ENCODE measurements at regions not wholly inside any gene's neighbourhood (a gene's known extent, or its start where the extent isn't known, plus 50 kb on each side); places are given as distances from the start of the nearest gene placed in this dataset.
"Not testable (repeated sequence)": the region's sequence is repeated elsewhere in the genome, so short reads cannot be mapped to it uniquely, and the experiment has no call there.

DNA sequence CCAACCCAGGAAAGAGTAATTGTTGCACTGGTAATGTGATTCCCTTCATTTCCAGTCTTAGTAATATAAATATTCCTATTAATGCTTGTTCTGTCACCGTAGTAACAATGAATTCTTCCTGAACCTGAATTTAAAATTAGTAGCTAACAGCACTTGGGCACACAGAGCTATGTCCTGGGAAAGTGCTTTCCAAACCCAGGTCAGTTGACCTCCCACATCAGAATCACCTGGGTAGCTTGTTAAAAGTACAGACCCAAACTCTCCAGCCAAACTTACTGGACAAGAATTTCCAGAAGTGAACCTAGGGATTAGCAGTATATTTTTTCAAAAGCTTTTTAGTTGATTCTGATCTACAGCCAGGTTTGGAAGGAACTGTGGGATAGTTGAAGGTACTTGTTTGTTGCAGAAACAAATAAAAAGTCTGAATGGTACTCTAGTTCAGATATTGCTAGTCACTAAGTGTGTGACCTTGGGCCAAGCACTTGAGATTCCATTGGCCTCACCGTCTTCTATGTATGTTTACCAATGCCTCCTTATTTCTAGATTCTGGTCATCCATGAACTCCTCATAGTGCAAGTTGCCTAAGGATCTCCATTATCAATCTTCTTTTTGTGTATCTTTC is 192.9 kb upstream of the CNKSR2 start:
- TF ChIP-seq EZH2phosphoT487 (IDR thresholded peaks at IDR 0.05; ENCODE audit: insufficient read depth, low read depth) (no peak), EZH2 (IDR thresholded peaks at IDR 0.05; ENCODE audit: insufficient read depth, poor library complexity, severe bottlenecking) (no peak)
- no peaks in the 10 kb centered on the region for H3K9me3 ChIP-seq (ENCODE audit: low read depth)
- H3K27ac ChIP-seq, result no peak overlapping the region
- DNase-seq, result no peak
- no peaks in the 10 kb centered on the region for H3K27me3 ChIP-seq (replicated peaks; ENCODE audit: insufficient read depth)
- H3K36me3 ChIP-seq (ENCODE audit: low read depth), result no peaks in the 10 kb centered on the region
- no peaks in the 10 kb centered on the region for H4K20me1 ChIP-seq (ENCODE audit: insufficient read depth)
- peaks cover 4% of the 10 kb centered on the region; the same call in 1 of the 2 replicates for H3K4me1 ChIP-seq (ENCODE audit: insufficient read depth)
- no peak overlapping the region for H3K4me2 ChIP-seq (ENCODE audit: unreplicated experiment)
- 84 to 86% methylated on average over 2 of the region's 2 CpGs for WGBS, 2 experiments (ENCODE audit: low coverage in 1 of 2, low lambda C conversion rate in 2 of 2, missing lambda C conversion rate in 2 of 2)
- no peak overlapping the region for H3K4me3 ChIP-seq
- H2AFZ ChIP-seq, result no peak overlapping the region
- no peaks in the 10 kb centered on the region for H3K9me2 ChIP-seq (ENCODE audit: insufficient read depth)
- H3F3A ChIP-seq (ENCODE audit: insufficient read depth), result no peaks in the 10 kb centered on the region
- in situ Hi-C loops (cut with MboI), result no loop called here
- H3K79me2 ChIP-seq (ENCODE audit: insufficient read depth), result no peaks in the 10 kb centered on the region
- no peak overlapping the region for H3K9ac ChIP-seq

DNA sequence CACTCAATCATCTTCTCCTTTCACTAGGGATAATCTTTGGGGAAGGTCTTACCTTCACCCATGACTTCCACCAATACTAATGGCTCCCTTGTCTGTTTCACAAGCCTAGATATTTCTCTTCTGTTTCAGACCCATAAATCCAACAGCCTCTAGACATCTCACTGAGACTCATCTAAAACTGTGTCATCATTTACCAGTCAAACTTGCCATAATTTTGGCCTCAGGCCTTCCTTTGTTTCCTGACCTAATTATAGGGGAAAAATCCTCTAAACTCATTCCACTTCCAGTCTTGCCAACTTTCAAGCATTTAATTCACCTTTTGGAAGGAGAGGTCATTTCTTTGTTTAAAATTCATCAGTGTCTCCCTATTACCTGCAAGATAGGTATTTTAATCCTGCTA is 181.0 kb upstream of the CNKSR2 start:
- H3K79me2 ChIP-seq (ENCODE audit: insufficient read depth), result no peaks in the 10 kb centered on the region
- H4K20me1 ChIP-seq (ENCODE audit: insufficient read depth), result no peaks in the 10 kb centered on the region
- DNase-seq, result no peak
- no peaks in the 10 kb centered on the region for H3K27me3 ChIP-seq (replicated peaks; ENCODE audit: insufficient read depth)
- H3K4me3 ChIP-seq, result no peak overlapping the region
- in situ Hi-C loops (cut with MboI), result no loop called here
- H3K36me3 ChIP-seq (ENCODE audit: low read depth), result no peaks in the 10 kb centered on the region
- no peak for TF ChIP-seq EZH2 (IDR thresholded peaks at IDR 0.05; ENCODE audit: insufficient read depth, poor library complexity, severe bottlenecking)
- no peak for TF ChIP-seq EZH2phosphoT487 (IDR thresholded peaks at IDR 0.05; ENCODE audit: insufficient read depth, low read depth)
- H3K4me1 ChIP-seq (ENCODE audit: insufficient read depth), result no peaks in the 10 kb centered on the region
- H3K27ac ChIP-seq, result no peak overlapping the region
- no peaks in the 10 kb centered on the region for H3K9me2 ChIP-seq (ENCODE audit: insufficient read depth)
- H3K4me2 ChIP-seq (ENCODE audit: unreplicated experiment), result no peak overlapping the region
- H3F3A ChIP-seq (ENCODE audit: insufficient read depth), result no peaks in the 10 kb centered on the region
- H3K9ac ChIP-seq, result no peak overlapping the region
- H2AFZ ChIP-seq, result no peak overlapping the region
- H3K9me3 ChIP-seq (ENCODE audit: low read depth), result no peaks in the 10 kb centered on the region

DNA sequence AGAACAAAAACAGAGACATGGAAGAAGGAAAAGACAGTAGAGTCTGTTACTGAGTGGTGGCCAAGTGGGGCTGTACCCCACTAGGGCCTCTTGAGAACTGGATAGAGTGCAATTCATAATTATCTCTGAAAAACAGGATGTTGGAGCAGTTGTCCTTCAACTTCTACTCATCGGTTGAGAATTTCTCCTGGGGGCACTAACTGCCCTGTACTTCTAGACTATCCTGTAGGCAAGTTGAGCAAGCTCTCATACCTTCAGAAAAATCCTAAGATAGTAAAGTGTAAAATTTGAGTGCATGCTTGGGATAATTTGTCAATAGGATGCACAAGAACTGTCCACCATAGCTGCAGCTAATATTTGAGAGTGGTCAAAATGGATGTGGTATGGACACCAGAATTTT is 179.7 kb upstream of the CNKSR2 start:
- Histone ChIP-seq H3K4me1 (ENCODE audit: insufficient read depth) (no peaks in the 10 kb centered on the region), H3K27me3 (replicated peaks; ENCODE audit: insufficient read depth) (no peaks in the 10 kb centered on the region), H3F3A (ENCODE audit: insufficient read depth) (no peaks in the 10 kb centered on the region), H3K79me2 (ENCODE audit: insufficient read depth) (no peaks in the 10 kb centered on the region), H4K20me1 (ENCODE audit: insufficient read depth) (no peaks in the 10 kb centered on the region), H3K9ac (no peak overlapping the region), H3K36me3 (ENCODE audit: low read depth) (no peaks in the 10 kb centered on the region), H3K4me3 (no peak overlapping the region), H2AFZ (no peak overlapping the region), H3K4me2 (ENCODE audit: unreplicated experiment) (no peak overlapping the region), H3K9me2 (ENCODE audit: insufficient read depth) (no peaks in the 10 kb centered on the region), H3K9me3 (ENCODE audit: low read depth) (no peaks in the 10 kb centered on the region), H3K27ac (no peak overlapping the region)
- DNase-seq, result no peak
- in situ Hi-C loops (cut with MboI), result no loop called here
- WGBS, 2 experiments (ENCODE audit: low coverage in 1 of 2, low lambda C conversion rate in 2 of 2, missing lambda C conversion rate in 2 of 2), result 95 to 100% methylated on average over 1 of the region's 1 CpG
- TF ChIP-seq EZH2 (IDR thresholded peaks at IDR 0.05; ENCODE audit: insufficient read depth, poor library complexity, severe bottlenecking) (no peak), EZH2phosphoT487 (IDR thresholded peaks at IDR 0.05; ENCODE audit: insufficient read depth, low read depth) (no peak)

DNA sequence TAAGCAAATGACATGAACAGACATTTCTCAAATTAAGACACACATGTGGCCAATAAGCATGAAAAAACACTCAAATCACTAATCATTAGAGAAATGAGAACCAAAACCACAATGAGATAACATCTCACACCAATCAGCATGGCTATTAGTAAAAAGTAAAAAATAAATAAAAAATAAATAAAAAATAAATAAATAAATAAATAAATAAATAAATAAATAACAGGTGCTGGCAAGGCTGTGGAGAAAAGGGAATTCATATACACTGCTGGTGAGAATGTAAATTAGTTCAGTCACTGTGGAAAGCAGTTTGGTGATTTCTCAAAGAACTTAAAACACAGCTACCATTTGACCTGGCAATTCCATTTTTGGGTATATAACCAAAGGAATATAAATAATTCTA is 167.1 kb upstream of the CNKSR2 start:
- Histone ChIP-seq H3K9me3 (ENCODE audit: low read depth) (no peaks in the 10 kb centered on the region), H3K36me3 (ENCODE audit: low read depth) (no peaks in the 10 kb centered on the region), H3K4me1 (ENCODE audit: insufficient read depth) (no peaks in the 10 kb centered on the region), H2AFZ (no peak overlapping the region), H4K20me1 (ENCODE audit: insufficient read depth) (no peaks in the 10 kb centered on the region), H3F3A (ENCODE audit: insufficient read depth) (no peaks in the 10 kb centered on the region), H3K27ac (no peak overlapping the region), H3K9me2 (ENCODE audit: insufficient read depth) (no peaks in the 10 kb centered on the region), H3K9ac (no peak overlapping the region), H3K4me2 (ENCODE audit: unreplicated experiment) (no peak overlapping the region), H3K79me2 (ENCODE audit: insufficient read depth) (no peaks in the 10 kb centered on the region), H3K4me3 (no peak overlapping the region), H3K27me3 (replicated peaks; ENCODE audit: insufficient read depth) (no peaks in the 10 kb centered on the region)
- in situ Hi-C loops (cut with MboI), result no loop called here
- DNase-seq, result no peak
- TF ChIP-seq EZH2phosphoT487 (IDR thresholded peaks at IDR 0.05; ENCODE audit: insufficient read depth, low read depth) (no peak), EZH2 (IDR thresholded peaks at IDR 0.05; ENCODE audit: insufficient read depth, poor library complexity, severe bottlenecking) (no peak)

DNA sequence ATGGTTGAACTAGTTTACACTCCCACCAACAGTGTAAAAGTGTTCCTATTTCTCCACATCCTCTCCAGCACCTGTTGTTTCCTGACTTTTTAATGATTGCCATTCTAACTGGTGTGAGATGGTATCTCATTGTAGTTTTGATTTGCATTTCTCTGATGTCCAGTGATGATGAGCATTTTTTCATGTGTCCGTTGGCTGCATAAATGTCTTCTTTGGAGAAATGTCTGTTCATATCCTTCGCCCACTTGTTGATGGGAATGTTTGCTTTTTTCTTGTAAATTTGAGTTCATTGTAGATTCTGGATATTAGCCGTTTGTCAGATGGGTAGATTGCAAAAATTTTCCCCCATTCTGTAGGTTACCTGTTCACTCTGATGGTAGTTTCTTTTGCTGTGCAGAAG is 155.0 kb upstream of the CNKSR2 start:
- WGBS, 2 experiments (ENCODE audit: low coverage in 1 of 2, low lambda C conversion rate in 2 of 2, missing lambda C conversion rate in 2 of 2), result 42 to 56% methylated on average over 3 of the region's 3 CpGs
- H3F3A ChIP-seq (ENCODE audit: insufficient read depth); H3K9me2 ChIP-seq (ENCODE audit: insufficient read depth); H3K9me3 ChIP-seq (ENCODE audit: low read depth); H3K4me3 ChIP-seq; H3K27me3 ChIP-seq (replicated peaks; ENCODE audit: insufficient read depth); H3K4me1 ChIP-seq (ENCODE audit: insufficient read depth); H3K36me3 ChIP-seq (ENCODE audit: low read depth); H3K4me2 ChIP-seq (ENCODE audit: unreplicated experiment); DNase-seq; H3K27ac ChIP-seq; H3K79me2 ChIP-seq (ENCODE audit: insufficient read depth); in situ Hi-C loops (cut with MboI); H4K20me1 ChIP-seq (ENCODE audit: insufficient read depth); H2AFZ ChIP-seq; H3K9ac ChIP-seq: not testable (repeated sequence)

Data from GM23248 (cell line).